ENCODE measurements at regions not wholly inside any gene's neighbourhood (a gene's known extent, or its start where the extent isn't known, plus 50 kb on each side); places are given as distances from the start of the nearest gene placed in this dataset.

DNA sequence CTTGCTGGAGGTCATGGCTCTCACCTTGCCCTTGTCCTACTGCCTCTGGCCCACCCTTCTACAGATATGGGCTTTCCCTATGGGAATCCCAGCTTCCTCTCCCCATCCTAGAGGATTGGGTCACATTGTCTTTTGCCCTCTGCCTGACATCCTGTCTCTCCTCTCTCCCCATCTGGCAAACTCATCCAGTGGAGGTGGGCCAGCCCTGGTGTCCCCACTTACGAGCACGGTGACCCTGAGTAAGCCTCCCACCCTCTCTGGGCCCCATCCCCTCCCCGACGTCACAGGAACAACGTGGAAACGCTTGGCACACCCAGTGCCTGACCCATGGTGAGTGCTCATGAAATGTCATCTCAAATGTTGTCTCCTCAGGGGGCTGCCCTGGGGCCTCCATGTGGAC, 56.1 kb upstream of the ID3 start:
- DNase-seq (ENCODE audit: low spot score), result no peak

DNA sequence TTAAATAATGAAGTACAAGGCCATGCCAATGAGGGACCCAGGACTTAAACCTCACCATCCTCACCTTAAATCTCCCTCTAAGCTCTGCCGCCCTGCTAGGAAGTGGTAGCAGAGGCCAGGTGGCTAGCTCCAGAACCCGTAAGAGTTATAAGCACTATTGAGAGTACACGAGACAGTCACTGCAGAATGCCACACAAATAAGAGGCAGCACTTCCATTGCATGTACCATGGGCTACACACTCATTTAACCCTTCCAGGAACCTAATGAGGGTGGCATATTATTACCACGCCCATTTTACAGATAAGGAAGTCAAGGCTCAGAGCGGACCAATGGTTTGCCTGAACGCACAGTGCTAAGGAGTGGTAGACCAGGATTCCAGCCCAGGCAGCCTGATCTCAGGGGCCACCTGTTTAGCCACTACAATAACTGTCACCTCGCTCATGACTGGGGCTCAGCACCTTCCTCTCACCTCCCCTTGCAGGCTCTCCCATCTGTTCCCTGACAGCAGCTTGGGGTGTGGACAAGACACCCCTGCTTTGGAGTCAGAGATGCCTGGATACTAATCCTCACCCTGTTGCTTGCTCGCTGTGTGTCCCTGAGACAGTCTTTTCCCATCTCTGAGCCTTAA, 54.8 kb upstream of the ID3 start:
- DNase-seq (ENCODE audit: low spot score), result no peak

DNA sequence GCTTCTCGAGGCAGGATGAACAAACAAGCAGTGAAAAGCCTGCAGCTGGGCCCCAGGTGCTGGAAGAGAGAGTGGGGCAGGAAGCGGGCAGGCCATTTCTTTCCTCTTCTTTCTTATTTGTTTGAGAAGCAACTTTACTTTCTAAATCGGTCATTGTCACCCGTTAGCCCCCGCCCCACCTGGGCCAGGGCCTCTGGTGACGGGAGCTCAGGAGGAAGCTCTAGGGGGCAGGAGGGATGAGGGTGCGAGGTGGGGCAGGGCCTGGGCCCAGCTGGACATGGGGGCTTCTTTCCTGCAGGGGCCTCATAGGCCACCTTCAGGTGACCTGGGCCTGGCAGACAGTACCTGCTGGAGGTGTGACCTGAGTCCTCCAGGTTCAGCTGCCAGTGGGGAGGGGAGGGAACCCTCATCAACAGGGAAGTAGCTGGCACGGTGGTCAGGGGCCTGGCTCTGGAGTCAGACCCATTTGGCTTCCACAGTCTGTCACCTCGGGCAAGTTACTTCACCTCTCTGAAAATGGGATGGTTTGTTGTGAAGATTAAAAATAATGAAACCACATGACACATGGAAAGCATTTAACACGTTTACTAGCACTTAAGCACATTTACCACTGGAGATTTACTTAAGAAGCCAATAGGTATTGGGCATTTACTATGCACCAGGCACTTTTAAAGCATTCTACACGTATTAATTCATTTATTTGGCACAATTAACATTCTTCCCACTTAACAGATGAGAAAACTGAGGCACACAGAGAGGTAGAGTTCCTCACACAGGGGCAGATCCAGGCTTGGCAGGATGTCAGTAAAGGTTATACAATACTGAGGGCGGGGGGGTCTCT, 54.1 kb upstream of the ID3 start:
- no peak for DNase-seq (ENCODE audit: low spot score)

DNA sequence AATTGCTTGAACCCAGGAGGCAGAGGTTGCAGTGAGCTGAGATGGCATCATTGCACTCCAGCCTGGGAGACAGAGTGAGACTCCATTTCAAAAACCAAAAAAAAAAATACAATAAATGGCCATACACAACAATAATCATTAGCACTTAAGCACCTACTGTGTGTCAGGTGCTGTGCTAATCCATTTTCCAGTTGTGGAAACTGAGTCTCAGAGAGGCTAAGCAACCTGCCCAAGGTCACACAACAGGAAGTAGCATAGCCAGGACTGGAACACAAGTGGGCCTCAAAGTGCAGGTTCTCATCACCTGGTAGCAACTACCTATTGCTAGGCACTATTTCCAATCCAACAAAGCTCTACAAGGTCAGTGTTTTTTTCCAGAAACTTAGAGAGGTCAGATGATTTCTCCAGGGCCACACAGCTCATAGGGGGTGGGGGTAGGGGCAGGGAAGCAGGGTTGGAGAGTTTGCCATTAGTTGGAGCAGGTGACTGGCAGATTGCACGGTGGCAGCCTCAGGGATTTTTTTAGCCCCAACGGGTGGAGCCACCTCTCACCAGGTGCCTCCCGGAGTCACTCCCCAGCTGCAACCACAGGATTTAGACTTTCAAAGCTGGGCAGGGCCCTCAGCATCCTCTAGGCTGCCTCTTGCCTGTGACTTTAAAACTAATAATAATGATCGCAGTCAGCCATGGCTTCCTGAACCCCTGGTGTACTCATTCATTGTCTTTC, 52.5 kb upstream of the ID3 start:
- DNase-seq (ENCODE audit: low spot score), result no peak

DNA sequence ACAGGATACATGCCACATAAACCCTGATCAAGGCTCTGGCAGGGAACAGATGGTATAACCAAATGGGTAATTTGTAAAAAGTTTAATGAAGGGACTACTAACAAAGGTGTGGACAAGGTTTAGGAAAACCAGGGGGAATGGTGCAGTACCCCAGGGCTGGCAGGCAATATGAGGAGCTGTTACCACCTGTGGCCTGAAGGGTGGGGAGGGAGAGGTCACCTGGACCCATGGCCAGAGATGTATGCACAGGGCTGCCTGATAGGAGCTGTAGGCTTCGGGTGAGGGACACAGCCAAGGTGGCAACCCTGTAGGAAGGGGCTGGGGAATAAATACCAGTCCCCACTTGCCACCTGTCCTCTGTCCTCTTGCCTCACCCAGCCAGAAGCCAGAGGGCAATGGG, 51.4 kb upstream of the ID3 start:
- no peak for DNase-seq (ENCODE audit: low spot score)

DNA sequence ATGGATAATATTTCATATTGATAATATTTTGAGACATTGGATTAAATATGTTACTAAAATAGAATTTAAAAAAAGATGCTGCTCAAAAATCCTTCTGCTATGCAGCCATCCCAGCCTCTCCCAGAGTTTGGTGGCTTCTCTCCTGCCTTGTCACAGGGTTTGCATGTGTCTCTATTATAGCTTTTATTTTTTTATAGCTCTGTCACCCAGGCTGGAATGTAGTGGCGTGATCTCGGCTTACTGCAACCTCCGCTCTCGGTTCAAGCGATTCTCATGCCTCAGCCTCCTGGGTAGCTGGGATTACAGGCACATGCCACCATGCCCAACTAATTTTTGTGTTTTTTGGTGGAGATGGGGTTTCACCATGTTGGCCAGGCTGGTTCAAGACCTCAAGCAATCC, 50.7 kb upstream of the ID3 start:
- no peak for DNase-seq (ENCODE audit: low spot score)
